HG03025 (cell line): ENCODE measurements at regions not wholly inside any gene's neighbourhood (a gene's known extent, or its start where the extent isn't known, plus 50 kb on each side); places are given as distances from the start of the nearest gene placed in this dataset.

Source experiments
- ATAC-seq: cut with Tn5 transposase; IDR thresholded peaks from one replicate; pipeline ENCODE4 v1.9.1; 2021; ENCODE audit warnings: mild to moderate bottlenecking, moderate library complexity; ENCODE audit not compliant: unreplicated experiment, low FRiP score

GRCh38 chr5:19352120-19352519 lies 635.9 kb downstream of the CDH18 start:
- no peak for ATAC-seq

- no peak for ATAC-seq
These were observed 619.0 kb downstream of the CDH18 start for GRCh38 chr5:19369048-19369447.

DNA sequence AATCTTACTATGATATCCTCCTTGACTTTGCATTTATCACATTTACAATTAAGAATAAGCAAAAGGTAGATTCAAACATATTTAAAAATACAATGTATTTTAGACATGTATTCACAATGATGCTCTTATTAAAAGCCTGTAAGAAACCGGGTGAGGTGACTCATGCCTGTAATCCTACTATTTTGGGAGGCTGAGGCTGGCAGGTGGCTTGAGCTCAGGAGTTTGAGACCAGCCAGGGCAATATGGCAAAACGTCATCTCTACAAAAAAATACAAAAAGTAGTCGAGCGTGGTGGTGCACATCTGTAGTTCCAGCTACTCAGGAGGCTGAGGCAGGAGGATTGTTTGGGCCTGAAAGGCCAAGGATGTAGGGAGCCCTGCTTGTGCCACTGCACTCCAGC lies 618.4 kb downstream of the CDH18 start:
- ATAC-seq: no peak

DNA sequence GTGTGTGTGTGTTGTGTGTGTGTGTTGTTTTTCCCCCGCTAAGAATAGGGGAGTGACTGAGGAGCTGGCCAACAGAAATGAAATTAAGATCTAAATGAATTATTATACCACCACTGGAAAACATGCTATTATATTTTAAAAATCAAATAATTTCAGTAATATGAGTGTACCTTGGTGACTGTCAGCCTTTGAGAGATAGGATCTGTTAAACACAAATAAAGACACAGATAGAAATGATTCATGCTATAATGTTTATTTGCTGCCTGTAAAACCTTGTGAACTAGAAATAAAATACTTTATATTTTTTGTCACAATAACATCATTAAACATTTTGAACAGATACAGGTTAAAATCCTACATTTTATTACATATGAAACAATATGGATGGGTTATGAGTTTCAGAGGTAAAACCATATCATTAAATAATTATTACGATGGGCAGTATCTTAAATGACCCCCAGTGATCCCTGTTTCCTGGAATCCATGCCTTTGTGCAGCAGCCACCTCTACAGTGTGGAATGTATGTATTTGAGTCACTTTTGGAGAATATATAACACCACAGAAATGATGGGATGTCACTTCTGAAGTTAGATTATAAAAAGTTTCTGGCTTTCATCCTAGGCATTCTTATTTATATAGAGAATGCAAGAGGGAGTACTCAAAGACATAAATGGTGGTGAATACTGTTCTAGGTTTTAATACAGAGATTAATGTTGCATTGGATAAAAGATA lies 617.2 kb downstream of the CDH18 start:
- no peak for ATAC-seq

DNA sequence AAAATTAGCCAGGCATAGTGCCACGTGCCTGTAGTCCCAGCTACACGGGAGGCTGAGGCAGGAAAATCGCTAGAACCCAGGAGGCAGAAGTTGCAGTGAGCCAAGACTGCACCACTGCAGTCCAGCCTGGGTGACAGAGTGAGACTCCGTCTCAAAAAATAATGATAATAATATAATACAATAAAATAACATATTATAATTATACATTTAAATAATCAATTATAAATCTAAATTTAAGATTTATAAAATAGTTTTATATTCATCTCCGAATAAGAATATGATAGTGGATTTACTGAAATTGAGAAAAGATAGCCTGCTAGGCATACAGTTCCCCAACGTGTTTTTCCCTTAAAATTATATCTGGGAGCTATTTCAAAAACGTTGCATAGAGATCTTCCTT lies 599.6 kb downstream of the CDH18 start:
- ATAC-seq: no peak

GRCh38 chr5:19401032-19401431 lies 587.0 kb downstream of the CDH18 start:
- no peak for ATAC-seq

DNA sequence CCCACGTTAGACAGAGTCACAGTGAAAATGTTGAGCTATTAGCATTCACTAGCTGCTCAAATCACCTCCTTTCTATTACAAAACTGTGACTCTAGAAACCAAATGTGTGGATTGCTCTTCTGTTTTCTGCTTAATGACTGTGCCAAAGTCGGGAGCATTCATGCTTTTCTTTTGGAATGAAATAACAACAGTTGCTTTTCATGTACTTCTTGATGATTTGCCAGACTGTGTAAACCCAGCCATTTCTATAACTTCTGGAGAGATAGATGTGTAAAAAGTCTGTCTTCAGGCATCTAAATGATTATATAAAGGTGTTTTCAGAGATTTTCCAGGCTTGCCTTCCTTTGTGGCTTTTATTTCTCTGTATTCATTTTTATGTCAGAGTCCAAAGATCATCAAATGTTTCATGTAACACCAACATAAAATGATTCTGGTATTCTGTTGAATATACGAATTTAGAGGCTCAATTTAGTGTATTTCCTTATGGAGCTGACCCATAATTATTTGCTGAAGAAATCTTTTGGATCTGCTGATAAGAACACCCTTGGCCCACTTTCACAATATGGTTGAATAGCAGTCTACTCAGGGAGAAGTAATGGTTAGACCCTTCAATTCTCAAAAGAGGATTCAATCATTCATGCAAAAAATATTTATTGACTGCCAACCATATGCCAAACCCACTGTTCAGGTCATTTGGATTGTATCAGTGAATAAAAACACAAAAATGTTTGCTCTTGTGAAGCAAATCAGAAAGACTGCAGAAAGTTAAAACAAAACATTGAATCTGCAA lies 581.2 kb downstream of the CDH18 start:
- ATAC-seq: no peak

DNA sequence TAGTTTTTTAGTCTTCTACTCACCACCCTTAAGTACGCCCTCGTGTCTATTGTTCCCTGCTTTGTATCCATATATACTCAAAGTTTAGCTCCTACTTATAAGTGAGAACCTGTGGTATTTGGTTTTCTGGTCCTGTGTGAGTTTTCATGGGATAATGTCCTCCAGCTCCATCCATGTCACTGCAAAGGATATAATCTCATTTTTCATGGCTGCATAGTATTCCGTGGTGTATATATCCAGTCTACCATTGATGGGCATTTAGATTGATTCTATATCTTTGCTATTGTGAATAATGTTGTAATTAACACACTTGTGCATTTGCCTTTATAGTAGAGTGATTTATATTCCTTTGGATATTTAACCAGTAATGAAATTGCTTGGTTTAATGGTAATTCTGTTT lies 579.9 kb downstream of the CDH18 start:
- no peak for ATAC-seq

DNA sequence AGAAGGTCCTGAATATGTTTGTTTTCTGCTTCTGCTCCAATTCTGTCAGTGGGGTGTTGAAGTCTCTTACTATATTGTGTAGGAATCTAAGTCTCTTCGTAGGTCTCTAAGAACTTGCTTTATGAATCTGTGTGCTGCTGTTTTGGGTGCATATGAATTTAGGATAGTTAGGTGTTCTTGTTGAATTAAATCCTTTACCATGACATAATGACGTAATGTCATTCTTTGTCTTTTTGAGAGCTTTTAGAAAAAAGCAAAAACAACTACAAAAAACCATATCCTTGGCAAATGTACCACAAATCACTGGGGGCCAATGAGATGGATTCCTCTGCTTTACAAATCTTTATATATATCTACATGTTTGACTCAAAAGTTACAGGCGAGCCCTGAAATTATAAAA lies 576.1 kb downstream of the CDH18 start:
- ATAC-seq: no peak
